Spleen (tissue), 7 donors: ENCODE measurements at regions not wholly inside any gene's neighbourhood (a gene's known extent, or its start where the extent isn't known, plus 50 kb on each side); places are given as distances from the start of the nearest gene placed in this dataset.

Source experiments
- POLR2A ChIP-seq, 3 donors: fragments of 450-650 bp; IDR thresholded peaks; one replicate each; pipeline ENCODE4 v1.5.1; 2017; ENCODE audit warnings: antibody characterized with exemption in 3 of 3, mild to moderate bottlenecking in 1 of 3
- POLR2AphosphoS5 ChIP-seq, 3 donors: sonication (generic); formaldehyde crosslinking; IDR thresholded peaks; one replicate each; pipeline ENCODE4 v1.5.1; 2017; ENCODE audit warnings: antibody characterized with exemption in 3 of 3
- TF ChIP-seq, protein P1 (sequence below), 11 experiments: fragments of 200-600 bp in 7 of 11; fragments of 450-650 bp in 4 of 11; sonication (generic) in 4 of 11; IDR thresholded peaks in 8 of 11; conservative IDR thresholded peaks in 3 of 11; 1 replicate in 7 of 11; 2 replicates in 4 of 11; pipeline versions ENCODE4 v1.4.0 to v1.8.0; 2016 to 2021; ENCODE audit warnings: antibody characterized with exemption in 11 of 11, inconsistent platforms in 4 of 11, mild to moderate bottlenecking in 1 of 11
- donor health status: DM: no; HTN: no; CAD: no; lungs with moderate emphysema.
- donor health status: DM: no; HTN: no; CAD: no.
- donor health status: DM: no; HTN: no; CAD: no.

GRCh38 chr10:83673316-83673715, 466.0 kb upstream of the GHITM start:
- TF ChIP-seq, protein P1, sequence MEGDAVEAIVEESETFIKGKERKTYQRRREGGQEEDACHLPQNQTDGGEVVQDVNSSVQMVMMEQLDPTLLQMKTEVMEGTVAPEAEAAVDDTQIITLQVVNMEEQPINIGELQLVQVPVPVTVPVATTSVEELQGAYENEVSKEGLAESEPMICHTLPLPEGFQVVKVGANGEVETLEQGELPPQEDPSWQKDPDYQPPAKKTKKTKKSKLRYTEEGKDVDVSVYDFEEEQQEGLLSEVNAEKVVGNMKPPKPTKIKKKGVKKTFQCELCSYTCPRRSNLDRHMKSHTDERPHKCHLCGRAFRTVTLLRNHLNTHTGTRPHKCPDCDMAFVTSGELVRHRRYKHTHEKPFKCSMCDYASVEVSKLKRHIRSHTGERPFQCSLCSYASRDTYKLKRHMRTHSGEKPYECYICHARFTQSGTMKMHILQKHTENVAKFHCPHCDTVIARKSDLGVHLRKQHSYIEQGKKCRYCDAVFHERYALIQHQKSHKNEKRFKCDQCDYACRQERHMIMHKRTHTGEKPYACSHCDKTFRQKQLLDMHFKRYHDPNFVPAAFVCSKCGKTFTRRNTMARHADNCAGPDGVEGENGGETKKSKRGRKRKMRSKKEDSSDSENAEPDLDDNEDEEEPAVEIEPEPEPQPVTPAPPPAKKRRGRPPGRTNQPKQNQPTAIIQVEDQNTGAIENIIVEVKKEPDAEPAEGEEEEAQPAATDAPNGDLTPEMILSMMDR (IDR thresholded peaks at IDR 0.05 in 8 of 11, conservative IDR thresholded peaks at IDR 0.05 in 3 of 11), result no peak
- TF ChIP-seq POLR2A (IDR thresholded peaks at IDR 0.05) (no peak), POLR2AphosphoS5 (IDR thresholded peaks at IDR 0.05) (no peak)
